ENCODE measurements at regions not wholly inside any gene's neighbourhood (a gene's known extent, or its start where the extent isn't known, plus 50 kb on each side); places are given as distances from the start of the nearest gene placed in this dataset.

DNA sequence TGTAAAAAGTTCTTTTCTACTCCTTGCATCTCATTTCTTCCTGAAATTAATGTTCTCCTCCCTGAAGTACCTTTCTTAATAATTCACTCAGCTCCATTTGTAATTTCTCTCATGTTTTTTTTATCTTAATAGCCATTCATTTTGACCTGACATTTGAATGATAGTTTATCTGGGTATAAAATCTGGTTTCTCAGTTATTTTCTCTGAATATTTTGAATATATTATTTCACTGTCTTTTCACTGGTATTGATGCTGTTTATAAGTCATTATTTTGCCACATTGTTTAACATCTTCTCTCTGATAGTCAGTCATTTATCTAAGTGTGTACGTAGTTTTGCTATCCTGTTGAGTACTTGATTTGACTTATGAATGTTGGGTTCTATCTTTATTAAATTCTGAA lies 68.8 kb upstream of the ARHGAP18 start:
- DNase-seq (ENCODE audit: low read depth), result no peak

DNA sequence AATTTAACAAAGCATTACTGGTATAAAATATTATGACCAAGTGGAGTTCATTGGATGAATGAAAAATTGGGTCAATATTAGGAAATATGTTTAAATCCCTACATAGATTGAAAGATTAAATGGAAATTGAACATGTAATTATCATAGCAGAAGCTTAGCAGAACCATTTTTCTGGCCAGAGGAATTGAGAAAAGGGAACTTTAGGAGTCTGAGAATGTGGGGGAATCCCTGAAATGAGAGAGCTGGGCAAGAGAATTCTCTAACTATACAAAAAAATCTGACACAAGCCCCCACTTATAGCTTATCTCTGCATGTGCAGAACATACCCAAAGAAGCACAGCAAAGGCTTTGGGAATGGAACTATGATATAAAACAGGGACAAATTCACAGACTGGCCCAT lies 67.4 kb upstream of the ARHGAP18 start:
- no peak for DNase-seq (ENCODE audit: low read depth)

DNA sequence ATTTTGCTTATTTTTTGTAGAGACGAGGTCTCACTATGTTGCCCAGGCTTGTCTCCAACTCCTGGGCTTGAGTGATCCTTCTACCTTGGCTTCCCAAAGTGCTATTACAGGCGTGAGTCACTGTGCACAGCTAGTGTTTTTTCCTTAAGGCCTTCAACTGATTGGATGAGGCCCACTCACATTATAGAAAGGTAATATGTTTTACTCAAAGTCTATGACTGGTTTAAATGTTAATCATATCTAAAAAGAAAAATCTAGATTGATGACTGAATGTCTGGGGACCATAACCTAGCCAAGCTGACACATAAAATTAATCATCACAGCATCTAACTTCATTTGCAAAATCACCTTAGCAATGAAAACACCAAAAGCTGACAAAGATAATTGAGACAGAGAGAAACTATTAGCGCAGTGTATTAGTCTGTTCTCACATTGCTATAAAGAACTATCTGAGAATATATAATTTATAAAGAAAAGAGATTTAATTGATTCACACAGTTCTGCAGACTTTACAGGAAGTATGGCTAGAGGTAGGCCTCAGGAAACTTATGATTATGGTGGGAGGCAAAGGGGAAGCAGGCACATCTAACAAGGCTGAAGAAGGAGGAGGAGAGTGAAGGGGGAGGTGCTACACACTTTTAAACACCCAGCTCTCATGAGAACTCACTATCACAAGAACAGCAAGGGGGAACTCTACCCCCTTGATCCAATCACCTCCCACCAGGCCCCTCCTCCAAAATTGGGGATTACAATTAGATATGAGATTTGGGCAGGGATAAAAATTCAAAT lies 66.8 kb upstream of the ARHGAP18 start:
- no peak for DNase-seq (ENCODE audit: low read depth)

DNA sequence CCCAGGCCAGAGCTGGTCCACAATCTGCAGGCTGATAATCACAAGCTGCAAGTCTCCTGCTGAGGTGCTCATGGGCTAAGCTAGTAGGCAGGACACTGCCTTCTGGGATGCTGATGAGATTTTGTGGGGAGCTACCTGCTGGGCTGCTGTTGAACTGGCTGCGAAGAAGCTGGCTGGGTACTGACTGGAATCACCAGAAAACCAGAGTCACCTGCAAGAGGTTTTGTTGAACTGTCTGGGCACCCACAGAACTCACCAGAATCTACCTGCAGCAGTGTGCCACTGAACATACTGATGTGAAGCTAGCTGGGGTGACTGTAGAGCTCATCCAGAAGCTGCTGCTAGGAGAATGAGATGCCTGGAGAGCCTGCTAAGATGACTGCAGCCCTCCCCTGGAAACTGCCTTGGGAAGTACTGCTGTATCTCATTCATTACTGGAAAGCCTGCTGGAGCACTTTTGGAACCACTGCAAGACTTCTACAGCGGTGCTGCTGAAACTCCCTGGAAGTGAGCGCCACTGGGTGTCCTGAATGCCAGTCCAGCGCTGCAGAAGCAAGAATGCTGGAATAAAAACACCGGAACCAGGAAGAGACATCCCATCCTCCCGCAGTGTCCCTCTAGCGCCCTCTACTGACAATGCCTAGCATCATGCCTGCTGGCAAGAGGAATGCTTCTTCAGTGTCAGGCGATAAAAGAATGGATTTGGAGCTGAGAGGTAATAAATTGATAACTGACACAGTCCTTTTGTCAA lies 64.9 kb upstream of the ARHGAP18 start:
- peak; percentile 76 for DNase-seq (ENCODE audit: low read depth)

DNA sequence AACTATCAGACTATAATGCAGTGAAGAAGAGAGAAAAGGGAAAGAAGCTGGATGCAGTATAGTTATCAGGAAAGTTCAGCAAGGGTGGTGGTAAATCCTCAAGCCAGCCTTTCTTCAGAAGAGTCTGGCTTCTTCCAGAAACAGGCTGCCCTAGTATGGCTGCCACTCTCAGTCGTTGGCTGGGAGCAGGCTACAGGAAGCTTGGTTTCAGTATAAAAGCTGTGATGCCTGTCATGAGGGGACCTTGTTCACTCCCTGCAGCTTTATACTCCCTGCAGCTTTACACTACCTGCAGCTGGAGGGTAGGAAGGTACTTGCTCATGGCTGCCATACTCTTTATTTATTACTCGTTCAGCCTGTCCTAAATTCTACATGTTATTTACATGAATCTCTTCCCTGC lies 63.3 kb upstream of the ARHGAP18 start:
- DNase-seq (ENCODE audit: low read depth), result no peak

DNA sequence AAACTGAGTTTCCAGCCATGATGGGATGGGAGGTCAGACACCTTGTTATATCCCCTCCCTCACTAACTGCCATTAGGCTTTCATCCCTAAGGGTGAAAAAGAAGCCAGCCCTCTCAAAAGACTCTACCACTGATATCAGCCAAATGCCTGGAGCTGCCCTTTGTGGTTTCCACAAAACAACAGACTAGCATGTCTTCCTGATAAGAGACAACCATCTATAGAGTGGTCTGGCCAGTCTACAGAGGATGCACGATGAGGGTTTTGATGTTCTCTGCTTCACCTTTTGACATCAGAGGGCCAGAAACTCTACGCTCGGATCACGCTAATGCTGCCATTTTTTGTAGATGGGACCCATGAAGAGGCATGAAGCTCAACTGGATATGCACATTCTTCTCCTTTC lies 61.7 kb upstream of the ARHGAP18 start:
- DNase-seq (ENCODE audit: low read depth), result no peak

DNA sequence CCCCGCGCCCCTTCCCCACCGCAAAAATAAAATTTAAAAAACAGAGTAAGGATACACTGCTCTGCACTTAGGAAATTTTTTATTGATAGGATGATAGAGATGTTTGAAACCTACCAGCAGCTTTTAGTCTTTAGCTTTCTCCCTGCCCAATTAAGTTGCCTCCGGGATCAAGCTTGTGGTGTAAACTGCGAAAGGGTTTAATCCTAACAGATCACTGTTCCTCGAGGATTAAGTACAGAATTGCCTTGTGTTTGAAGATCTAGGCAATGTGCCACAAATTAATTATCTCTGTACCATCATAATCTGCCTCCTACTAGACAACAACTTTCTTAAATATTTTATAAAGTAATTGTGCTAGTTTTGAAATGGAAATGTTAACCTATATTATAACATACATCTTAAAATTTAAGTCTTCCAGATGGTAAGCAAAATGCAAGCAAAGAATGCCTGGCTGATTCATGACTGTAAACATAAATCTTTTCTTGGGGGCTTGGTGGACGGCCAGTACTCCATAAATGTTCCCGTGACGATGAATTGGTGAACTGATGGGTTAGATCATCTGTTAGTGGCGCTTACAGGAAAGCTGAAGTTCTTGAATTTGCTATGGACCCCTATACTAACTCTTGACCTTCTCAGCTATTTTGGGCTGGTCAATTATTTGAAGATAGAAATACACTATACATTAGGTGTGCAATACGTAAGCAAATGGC lies 58.0 kb upstream of the ARHGAP18 start:
- DNase-seq (ENCODE audit: low read depth), result no peak

DNA sequence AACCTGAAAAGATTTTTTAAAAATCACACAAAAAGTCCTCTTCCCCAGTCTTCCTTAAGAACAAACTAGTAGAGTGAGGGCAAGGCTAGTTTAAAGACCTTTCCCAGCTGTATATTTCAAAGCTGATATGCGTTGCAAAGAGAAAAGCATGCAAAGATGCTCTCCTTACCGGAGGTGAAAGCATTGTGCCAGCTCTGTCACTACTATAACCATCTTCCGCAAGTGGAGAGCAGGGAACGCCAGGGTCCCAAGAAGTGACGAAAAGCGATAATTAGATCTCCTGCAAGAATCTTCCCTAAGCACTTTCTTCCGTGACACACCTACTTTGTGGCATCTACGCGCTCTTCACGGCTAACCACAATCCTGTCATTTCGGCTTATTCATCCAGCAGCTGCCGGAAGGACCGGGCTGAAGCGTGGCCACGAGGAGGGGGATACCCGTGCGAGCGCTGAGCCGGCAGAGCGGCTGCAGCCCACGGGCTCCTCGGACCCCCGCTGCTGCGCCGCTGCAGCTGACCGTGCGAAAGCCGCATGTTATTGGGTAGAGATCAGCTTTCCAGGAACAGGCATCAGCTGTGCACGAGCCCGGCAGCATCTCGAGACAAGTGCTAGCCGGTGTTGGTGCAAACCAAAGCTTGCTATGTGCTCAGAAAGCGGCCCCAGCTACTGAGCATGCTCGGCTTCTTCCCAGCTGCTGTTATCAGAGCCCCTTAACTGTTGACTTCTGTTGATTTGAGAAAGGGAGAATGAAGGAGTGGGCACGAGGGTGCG lies 57.2 kb upstream of the ARHGAP18 start:
- peak; percentile 49 for DNase-seq (ENCODE audit: low read depth)

DNA sequence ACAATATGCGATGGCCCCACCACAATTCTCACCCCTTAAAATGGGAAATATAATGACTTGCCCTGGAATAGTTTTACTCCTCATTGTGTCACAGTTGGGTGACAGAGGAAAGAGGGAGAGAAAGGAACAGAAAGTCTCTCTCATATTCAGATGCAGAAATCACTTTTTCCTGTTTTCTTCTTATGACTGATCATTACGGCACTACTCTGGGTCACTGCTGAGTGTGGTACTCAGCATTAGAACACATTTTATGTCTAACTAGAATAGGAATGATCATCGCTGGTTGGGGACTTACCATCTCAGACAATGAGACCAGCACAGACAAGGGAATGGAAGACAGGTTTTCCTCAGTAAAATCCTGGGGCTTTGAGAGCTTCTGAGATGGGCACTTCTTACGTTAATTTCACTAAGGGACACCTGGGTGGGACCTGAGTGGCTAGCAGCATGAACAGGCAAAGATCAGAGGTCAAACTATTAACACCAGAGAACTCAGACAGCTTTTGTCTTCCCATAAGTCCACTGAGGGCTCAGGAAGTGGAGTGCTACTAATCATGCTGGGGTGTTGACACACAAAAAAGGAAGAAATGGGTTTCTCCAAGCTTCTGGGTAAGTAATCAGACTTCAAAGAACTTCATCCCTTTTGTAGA lies 54.9 kb upstream of the ARHGAP18 start:
- no peak for DNase-seq (ENCODE audit: low read depth)

DNA sequence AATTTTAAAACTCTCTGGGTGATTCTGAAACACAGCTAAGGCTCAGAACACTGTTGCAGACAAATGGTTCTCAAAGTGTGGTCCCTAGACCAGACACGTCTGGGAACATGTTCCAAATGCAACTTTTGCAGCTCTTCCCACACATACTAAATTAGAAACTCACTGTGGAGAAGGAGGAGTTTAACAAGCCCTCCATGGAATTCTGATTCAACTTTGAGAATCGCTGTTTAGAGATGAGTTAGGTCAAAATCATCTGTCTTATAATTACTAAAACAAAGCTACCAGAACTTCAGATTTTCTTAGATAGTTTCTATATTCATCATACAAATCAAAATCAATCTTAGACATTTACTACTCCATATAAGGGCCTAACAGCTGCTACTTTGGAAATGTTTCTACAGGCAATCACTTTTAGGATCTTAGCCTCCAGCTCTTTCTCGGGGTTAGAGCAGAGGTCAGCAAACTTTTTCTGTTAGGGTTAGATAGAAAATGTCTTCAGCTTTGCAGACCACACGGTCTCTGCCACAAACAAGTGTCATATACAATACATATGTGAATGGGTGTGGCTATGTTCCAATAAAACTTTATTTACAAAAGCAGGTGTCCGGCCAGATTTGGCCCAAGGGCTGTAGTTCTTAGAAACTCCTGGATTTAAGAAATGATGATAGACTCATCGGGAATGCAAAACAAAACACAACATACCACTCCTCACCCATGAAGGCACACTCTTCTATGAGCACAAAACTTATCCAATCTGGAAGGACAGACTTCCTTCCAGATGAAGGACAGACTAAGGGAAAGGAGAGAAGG lies 50.0 kb upstream of the ARHGAP18 start:
- DNase-seq (ENCODE audit: low read depth), result no peak
